SK-N-MC (cell line): ENCODE measurements at regions not wholly inside any gene's neighbourhood (a gene's known extent, or its start where the extent isn't known, plus 50 kb on each side); places are given as distances from the start of the nearest gene placed in this dataset.

Experiments
- EZH2 ChIP-seq: fragments of 200-600 bp; sonication (generic); IDR thresholded peaks from one replicate; pipeline ENCODE4 v1.6.1; 2017; ENCODE audit warnings: antibody characterized with exemption
- POLR2AphosphoS5 ChIP-seq: IDR thresholded peaks from 2 replicates; pipeline ENCODE4 v1.6.1; 2012; ENCODE audit warnings: mild to moderate bottlenecking, low read depth, low read length, borderline replicate concordance

- TF ChIP-seq EZH2 (no peak), POLR2AphosphoS5 (no peak)
These were observed 119.9 kb downstream of the PHETA1 start for GRCh38 chr12:111249018-111249370.
